ENCODE measurements at regions not wholly inside any gene's neighbourhood (a gene's known extent, or its start where the extent isn't known, plus 50 kb on each side); places are given as distances from the start of the nearest gene placed in this dataset.

DNA sequence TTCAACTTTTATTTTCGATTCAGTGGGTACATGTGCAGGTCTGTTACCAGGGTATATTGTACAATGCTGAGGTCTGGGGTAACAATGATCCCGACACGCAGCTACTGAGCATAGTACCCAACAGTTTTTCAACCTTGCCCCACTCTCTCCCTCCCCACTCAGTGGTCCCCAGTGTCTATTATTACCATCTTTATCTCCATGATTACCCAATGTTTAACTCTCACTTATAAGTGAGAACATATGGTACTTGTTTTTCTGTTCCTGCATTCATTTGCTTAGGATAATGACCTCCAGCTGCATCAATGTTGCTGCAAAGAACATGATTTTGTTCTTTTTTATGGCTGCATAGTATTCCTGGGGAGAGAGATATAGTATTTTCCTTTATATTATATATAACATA lies 75.7 kb upstream of the EPHB3 start:
- no peak for TF ChIP-seq TAF1 (IDR thresholded peaks at IDR 0.05; ENCODE audit: low read depth, low read length)
- no peak for TF ChIP-seq POLR2A (IDR thresholded peaks at IDR 0.05; ENCODE audit: low read depth, low read length)
- TF ChIP-seq POLR2AphosphoS5 (IDR thresholded peaks at IDR 0.05; ENCODE audit: low read depth, low read length) = no peak
- TF ChIP-seq SPI1 (IDR thresholded peaks at IDR 0.05; ENCODE audit: low read depth, low read length) = no peak

Data from GM12891 (cell line).